MV-4-11 (cell line): ENCODE measurements at regions not wholly inside any gene's neighbourhood (a gene's known extent, or its start where the extent isn't known, plus 50 kb on each side); places are given as distances from the start of the nearest gene placed in this dataset.
"Not testable (repeated sequence)": the region's sequence is repeated elsewhere in the genome, so short reads cannot be mapped to it uniquely, and the experiment has no call there.

Experiments used
- DNase-seq: peaks from one replicate; lab custom pipeline; 2025; lab: John Stamatoyannopoulos, UW

- peak; percentile 1 for DNase-seq
These were observed 117.4 kb upstream of the MARCHF11 start for GRCh38 chr5:16296946-16297345.

- no peak for DNase-seq
These were observed 112.3 kb upstream of the MARCHF11 start for GRCh38 chr5:16291894-16292293.

GRCh38 chr5:16291474-16291873, 111.9 kb upstream of the MARCHF11 start:
- no peak for DNase-seq

- DNase-seq = no peak
These were observed 104.2 kb upstream of the MARCHF11 start for GRCh38 chr5:16283791-16284190.

- DNase-seq = not testable (repeated sequence)
These were observed 97.3 kb upstream of the MARCHF11 start for GRCh38 chr5:16276859-16277258.

- peak; percentile 52 for DNase-seq
These were observed 92.3 kb upstream of the MARCHF11 start for GRCh38 chr5:16271851-16272250.

GRCh38 chr5:16265141-16265540, 85.5 kb upstream of the MARCHF11 start:
- peak; percentile 71 for DNase-seq

- peak; percentile 2 for DNase-seq
These were observed 80.4 kb upstream of the MARCHF11 start for GRCh38 chr5:16260000-16260399.

GRCh38 chr5:16253856-16254255, 74.3 kb upstream of the MARCHF11 start:
- no peak for DNase-seq

GRCh38 chr5:16245956-16246355, 66.4 kb upstream of the MARCHF11 start:
- DNase-seq = no peak

GRCh38 chr5:16245249-16245648, 65.7 kb upstream of the MARCHF11 start:
- no peak for DNase-seq

- no peak for DNase-seq
These were observed 58.4 kb upstream of the MARCHF11 start for GRCh38 chr5:16238018-16238417.

- DNase-seq = no peak
These were observed 55.0 kb upstream of the MARCHF11 start for GRCh38 chr5:16234598-16234997.

GRCh38 chr5:16233730-16234129, 54.1 kb upstream of the MARCHF11 start:
- no peak for DNase-seq

- DNase-seq = no peak
These were observed 49.9 kb upstream of the MARCHF11 start for GRCh38 chr5:16229357-16229940.
